HG02885 (cell line): ENCODE measurements at regions not wholly inside any gene's neighbourhood (a gene's known extent, or its start where the extent isn't known, plus 50 kb on each side); places are given as distances from the start of the nearest gene placed in this dataset.

Source experiments
- ATAC-seq: cut with Tn5 transposase; IDR thresholded peaks from one replicate; pipeline ENCODE4 v1.9.1; 2021; ENCODE audit warnings: mild to moderate bottlenecking; ENCODE audit not compliant: unreplicated experiment, poor library complexity

- no peak for ATAC-seq
Observed at GRCh38 chr10:108775911-108776475, 1147.3 kb downstream of the XPNPEP1 start.

- ATAC-seq = no peak
Observed at GRCh38 chr10:108771106-108771505, 1152.2 kb downstream of the XPNPEP1 start.

- no peak for ATAC-seq
Observed at GRCh38 chr10:108765794-108766193, 1157.5 kb downstream of the XPNPEP1 start.

GRCh38 chr10:108757946-108758345 lies 1165.4 kb downstream of the XPNPEP1 start:
- ATAC-seq = no peak

GRCh38 chr10:108755646-108756045 lies 1167.7 kb downstream of the XPNPEP1 start:
- ATAC-seq = no peak

- no peak for ATAC-seq
Observed at GRCh38 chr10:108753326-108753725, 1170.0 kb downstream of the XPNPEP1 start.

GRCh38 chr10:108749042-108749441 lies 1174.3 kb downstream of the XPNPEP1 start:
- peak; percentile 48 for ATAC-seq

- ATAC-seq = no peak
Observed at GRCh38 chr10:108736111-108736510, 1187.2 kb downstream of the XPNPEP1 start.

GRCh38 chr10:108735380-108735779 lies 1187.9 kb downstream of the XPNPEP1 start:
- no peak for ATAC-seq

GRCh38 chr10:108721874-108722273 lies 1201.4 kb downstream of the XPNPEP1 start:
- no peak for ATAC-seq

- ATAC-seq = no peak
Observed at GRCh38 chr10:108716352-108716751, 1207.0 kb downstream of the XPNPEP1 start.

GRCh38 chr10:108709927-108710722 lies 1213.2 kb downstream of the XPNPEP1 start:
- ATAC-seq = no peak

- ATAC-seq = no peak
Observed at GRCh38 chr10:108708363-108708762, 1214.9 kb downstream of the XPNPEP1 start.

- peak; percentile 89 for ATAC-seq
Observed at GRCh38 chr10:108696792-108697477, 1226.4 kb downstream of the XPNPEP1 start.

- ATAC-seq = no peak
Observed at GRCh38 chr10:108691126-108691525, 1232.2 kb downstream of the XPNPEP1 start.

- ATAC-seq = no peak
Observed at GRCh38 chr10:108690530-108690929, 1232.8 kb downstream of the XPNPEP1 start.

- ATAC-seq = no peak
Observed at GRCh38 chr10:108689891-108690290, 1233.4 kb downstream of the XPNPEP1 start.

- peak; percentile 75 for ATAC-seq
Observed at GRCh38 chr10:108688314-108688713, 1235.0 kb downstream of the XPNPEP1 start.

GRCh38 chr10:108685863-108686531 lies 1237.3 kb downstream of the XPNPEP1 start:
- no peak for ATAC-seq

GRCh38 chr10:108684431-108684830 lies 1238.9 kb downstream of the XPNPEP1 start:
- ATAC-seq = no peak

GRCh38 chr10:108673741-108674140 lies 1249.6 kb downstream of the XPNPEP1 start:
- no peak for ATAC-seq
